Activated naive CD8-positive, alpha-beta T cell (primary cell): ENCODE measurements at regions not wholly inside any gene's neighbourhood (a gene's known extent, or its start where the extent isn't known, plus 50 kb on each side); places are given as distances from the start of the nearest gene placed in this dataset.
"Not testable (repeated sequence)": the region's sequence is repeated elsewhere in the genome, so short reads cannot be mapped to it uniquely, and the experiment has no call there.

Experiments used
- H3K27ac Mint-ChIP-seq: one replicate; pipeline ENCODE4 v1.8.0; 2021; ENCODE audit warnings: mixed read lengths
- H3K27me3 Mint-ChIP-seq: one replicate; pipeline ENCODE4 v1.8.0; 2021; ENCODE audit warnings: mixed read lengths
- H3K36me3 Mint-ChIP-seq: one replicate; pipeline ENCODE4 v1.8.0; 2021; ENCODE audit warnings: mixed read lengths
- H3K4me1 Mint-ChIP-seq: one replicate; pipeline ENCODE4 v1.8.0; 2021; ENCODE audit warnings: low read depth, mixed read lengths
- H3K4me3 Mint-ChIP-seq: one replicate; pipeline ENCODE4 v1.8.0; 2021; ENCODE audit warnings: mild to moderate bottlenecking, mixed read lengths
- H3K9me3 Mint-ChIP-seq: one replicate; pipeline ENCODE4 v1.8.0; 2021; ENCODE audit warnings: low read depth, mixed read lengths

DNA sequence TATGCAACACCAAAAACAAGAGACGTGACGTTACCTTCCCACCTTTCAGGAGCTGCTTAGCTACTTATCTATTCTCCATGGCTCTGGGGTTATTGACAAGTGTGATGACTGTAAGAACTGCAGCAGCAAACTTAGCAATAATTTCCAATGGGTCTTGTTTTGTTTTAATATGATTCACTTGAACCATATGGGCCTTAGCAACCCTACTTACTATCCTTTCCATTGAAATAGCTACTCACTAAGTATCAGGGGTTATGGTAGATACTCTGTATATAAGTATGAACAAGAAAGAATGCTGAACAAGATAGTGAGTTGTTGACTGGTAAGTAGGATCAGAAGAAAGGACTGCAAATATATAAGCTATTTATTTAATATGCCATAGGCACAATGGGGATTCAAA, 69.3 kb upstream of the BBX start:
- Mint-ChIP-seq H3K36me3 (no peaks in the 10 kb centered on the region), H3K9me3 (no peaks in the 10 kb centered on the region), H3K27me3 (peaks cover 3% of the 10 kb centered on the region), H3K4me1 (no peaks in the 10 kb centered on the region), H3K4me3 (no peak overlapping the region), H3K27ac (no peak overlapping the region)

DNA sequence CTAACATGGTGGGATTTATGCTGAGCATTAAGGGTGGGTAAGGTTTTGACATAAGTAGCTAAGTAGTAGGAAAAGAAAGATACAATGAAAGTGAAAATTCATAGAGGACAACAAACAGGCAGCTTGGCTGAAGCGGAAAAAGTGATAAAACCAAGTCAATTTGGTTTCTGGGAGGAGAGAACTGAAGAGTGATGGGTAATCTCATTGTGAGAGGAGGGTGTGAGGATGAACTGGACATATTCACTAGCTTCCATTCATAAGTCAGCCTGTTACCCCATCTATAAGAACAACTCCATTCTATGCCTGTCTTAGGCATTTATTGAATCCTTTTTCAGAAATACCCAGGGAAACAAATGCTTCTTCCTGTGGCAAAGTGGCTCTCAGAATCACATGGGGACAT, 67.1 kb upstream of the BBX start:
- Mint-ChIP-seq H3K27ac (no peak overlapping the region), H3K4me3 (no peak overlapping the region), H3K36me3 (no peaks in the 10 kb centered on the region), H3K4me1 (no peaks in the 10 kb centered on the region), H3K9me3 (no peaks in the 10 kb centered on the region), H3K27me3 (peaks cover 3% of the 10 kb centered on the region)

DNA sequence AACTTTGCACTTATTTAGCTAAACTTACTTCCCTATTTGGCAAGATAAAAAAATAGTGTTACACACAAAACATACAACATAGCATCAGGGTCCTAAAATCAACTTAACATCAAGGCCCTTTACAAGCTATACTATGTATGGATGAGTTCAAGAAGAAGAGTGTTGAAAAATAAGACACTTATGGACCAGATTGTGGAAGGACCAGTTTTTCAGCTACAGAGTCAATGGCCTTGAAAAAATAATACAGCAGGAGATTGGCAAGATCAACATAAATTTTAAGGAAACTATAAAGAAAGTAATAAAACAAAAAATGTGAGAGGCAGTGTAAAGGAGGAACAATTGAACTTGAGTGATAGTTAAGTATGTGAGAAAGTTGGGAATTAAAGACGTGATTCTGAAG, 66.3 kb upstream of the BBX start:
- no peaks in the 10 kb centered on the region for H3K4me1 Mint-ChIP-seq
- H3K9me3 Mint-ChIP-seq, result no peaks in the 10 kb centered on the region
- H3K36me3 Mint-ChIP-seq, result no peaks in the 10 kb centered on the region
- no peak overlapping the region for H3K27ac Mint-ChIP-seq
- H3K27me3 Mint-ChIP-seq, result peaks cover 3% of the 10 kb centered on the region
- H3K4me3 Mint-ChIP-seq, result no peak overlapping the region

DNA sequence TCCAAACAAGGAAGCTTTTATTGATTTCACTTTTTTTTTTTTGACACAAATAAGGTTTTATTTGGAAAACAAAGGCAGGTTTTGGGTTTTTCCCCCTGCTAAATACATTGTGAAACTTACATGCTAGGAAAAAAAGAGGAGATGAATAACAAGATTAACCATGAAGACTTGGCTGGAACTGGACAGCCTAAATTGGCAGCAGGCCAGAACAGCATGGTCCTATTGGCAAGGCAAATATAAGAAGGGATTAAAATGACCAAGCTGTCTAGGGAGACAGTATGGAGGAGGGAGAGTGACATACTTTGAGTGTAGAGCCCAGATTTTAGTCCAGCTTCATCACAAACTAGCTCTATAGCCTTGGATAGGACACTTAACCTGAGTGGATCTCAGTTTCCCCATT, 63.9 kb upstream of the BBX start:
- no peak overlapping the region for H3K4me3 Mint-ChIP-seq
- H3K4me1 Mint-ChIP-seq, result no peaks in the 10 kb centered on the region
- H3K27me3 Mint-ChIP-seq, result peaks cover 4% of the 10 kb centered on the region
- no peaks in the 10 kb centered on the region for H3K9me3 Mint-ChIP-seq
- no peaks in the 10 kb centered on the region for H3K36me3 Mint-ChIP-seq
- H3K27ac Mint-ChIP-seq, result no peak overlapping the region

DNA sequence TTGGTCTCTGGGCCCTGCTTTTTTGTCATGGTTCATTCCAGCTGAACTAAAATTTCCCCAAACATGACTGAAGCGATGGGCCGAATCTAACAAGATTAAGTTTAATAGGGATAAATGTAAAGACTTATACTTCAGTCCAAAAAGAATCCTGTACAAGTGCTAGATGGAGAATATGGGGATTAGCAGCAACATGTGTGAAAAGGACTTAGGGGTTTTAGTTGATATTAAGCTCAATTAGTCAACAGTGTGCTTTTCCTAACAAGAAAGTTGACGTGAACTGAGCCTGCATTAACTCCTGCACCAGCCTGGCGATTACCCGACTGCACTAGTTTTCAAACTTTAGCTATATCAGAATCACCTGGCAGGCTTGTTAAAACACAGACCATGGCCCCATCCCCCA, 61.0 kb upstream of the BBX start:
- Mint-ChIP-seq H3K36me3 (no peaks in the 10 kb centered on the region), H3K4me1 (no peaks in the 10 kb centered on the region), H3K27me3 (peaks cover 4% of the 10 kb centered on the region), H3K27ac (no peak overlapping the region), H3K9me3 (no peaks in the 10 kb centered on the region), H3K4me3 (no peak overlapping the region)

DNA sequence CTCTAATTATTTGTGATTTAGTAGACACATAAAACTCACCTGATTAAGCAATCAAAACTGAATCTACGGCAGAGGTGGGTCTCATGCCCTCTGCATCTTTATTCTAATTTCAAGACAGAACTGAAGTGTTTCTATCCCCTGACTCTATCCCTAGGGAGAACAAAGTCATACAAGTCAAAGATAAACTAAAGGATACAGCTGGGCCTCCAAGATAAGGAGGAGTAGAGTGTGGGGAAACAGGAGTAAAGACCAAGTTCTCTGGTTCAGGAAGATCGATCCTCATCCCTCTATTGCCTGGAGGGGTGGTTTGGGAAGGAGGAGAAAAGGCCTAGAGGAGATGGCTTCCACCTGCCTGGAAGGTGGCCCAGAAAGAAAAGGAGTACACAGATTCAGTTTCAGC, 58.7 kb upstream of the BBX start:
- Mint-ChIP-seq H3K36me3 (no peaks in the 10 kb centered on the region), H3K27ac (no peak overlapping the region), H3K4me3 (no peak overlapping the region), H3K4me1 (no peaks in the 10 kb centered on the region), H3K9me3 (no peaks in the 10 kb centered on the region), H3K27me3 (peaks cover 4% of the 10 kb centered on the region)

DNA sequence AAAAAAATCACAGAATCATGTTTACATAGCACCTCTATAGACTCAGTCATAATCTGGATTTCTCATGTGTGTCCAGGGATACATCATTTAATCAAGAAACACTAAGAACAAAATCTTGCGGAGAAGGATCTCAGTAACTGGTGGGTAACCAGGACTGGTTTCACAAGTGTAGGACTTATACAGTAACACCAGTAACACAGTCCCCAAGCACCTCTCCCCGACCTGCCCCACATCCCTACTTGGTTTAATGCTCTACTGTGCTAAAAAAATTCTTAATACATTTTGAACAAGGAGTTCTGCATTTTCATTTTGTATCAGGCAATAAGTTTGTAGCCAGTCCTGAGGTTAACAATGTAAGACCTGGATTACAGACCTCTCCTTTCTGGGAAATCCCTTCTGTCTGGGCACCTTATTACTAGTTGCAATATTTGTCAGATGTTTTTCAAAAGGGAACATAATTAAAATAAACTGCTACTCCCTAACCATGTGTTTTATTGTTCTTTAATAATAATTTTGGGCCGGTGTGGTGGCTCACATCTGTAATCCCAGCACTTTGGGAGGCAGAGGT, 57.6 kb upstream of the BBX start:
- no peak overlapping the region for H3K4me3 Mint-ChIP-seq
- no peaks in the 10 kb centered on the region for H3K36me3 Mint-ChIP-seq
- H3K27ac Mint-ChIP-seq, result no peak overlapping the region
- no peaks in the 10 kb centered on the region for H3K4me1 Mint-ChIP-seq
- peaks cover 7% of the 10 kb centered on the region for H3K27me3 Mint-ChIP-seq
- no peaks in the 10 kb centered on the region for H3K9me3 Mint-ChIP-seq

DNA sequence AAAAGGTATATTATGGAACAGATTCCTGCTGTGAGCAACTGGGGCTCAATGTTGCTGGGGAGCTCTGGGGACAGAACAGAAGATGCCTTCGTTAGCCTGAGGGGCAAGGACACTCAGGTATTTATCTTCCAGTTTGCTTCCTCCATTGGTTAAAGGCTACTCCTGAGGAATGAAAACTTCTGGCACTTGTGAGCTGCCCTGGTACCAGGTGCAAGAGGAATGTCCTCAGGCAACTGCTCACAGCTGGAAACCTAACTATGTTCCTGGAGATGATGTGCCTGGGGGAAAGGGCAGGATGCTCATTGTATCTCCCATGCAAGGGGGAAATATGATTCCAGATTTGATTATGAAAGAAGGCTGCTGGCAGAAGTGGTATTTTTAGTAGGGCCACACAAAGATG, 54.0 kb upstream of the BBX start:
- H3K36me3 Mint-ChIP-seq, result peaks cover 12% of the 10 kb centered on the region
- no peak overlapping the region for H3K27ac Mint-ChIP-seq
- H3K4me3 Mint-ChIP-seq, result no peak overlapping the region
- H3K4me1 Mint-ChIP-seq, result no peaks in the 10 kb centered on the region
- peaks cover 16% of the 10 kb centered on the region for H3K27me3 Mint-ChIP-seq
- peaks cover 10% of the 10 kb centered on the region for H3K9me3 Mint-ChIP-seq

DNA sequence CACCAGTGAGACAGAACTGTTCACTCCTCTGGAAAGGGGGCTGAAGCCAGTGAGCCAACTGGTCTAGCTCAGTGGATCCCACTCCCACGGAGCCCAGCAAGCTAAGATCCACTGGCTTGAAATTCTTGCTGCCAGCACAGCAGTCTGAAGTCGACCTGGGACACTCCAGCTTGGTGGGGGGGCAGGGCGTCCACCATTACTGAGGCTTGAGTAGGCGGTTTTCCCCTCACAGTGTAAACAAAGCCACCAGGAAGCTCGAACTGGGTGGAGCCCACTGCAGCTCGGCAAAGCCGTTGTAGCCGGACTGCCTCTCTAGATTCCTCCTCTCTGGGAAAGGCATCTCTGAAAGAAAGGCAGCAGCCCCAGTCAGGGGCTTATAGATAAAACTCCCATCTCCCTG, 52.3 kb upstream of the BBX start:
- H3K4me3 Mint-ChIP-seq, H3K4me1 Mint-ChIP-seq, H3K27ac Mint-ChIP-seq: not testable (repeated sequence)
- Mint-ChIP-seq H3K9me3 (peaks cover 18% of the 10 kb centered on the region), H3K27me3 (peaks cover 13% of the 10 kb centered on the region), H3K36me3 (peaks cover 12% of the 10 kb centered on the region)
